GM12878 (cell line): ENCODE measurements at regions not wholly inside any gene's neighbourhood (a gene's known extent, or its start where the extent isn't known, plus 50 kb on each side); places are given as distances from the start of the nearest gene placed in this dataset.

Experiments used
- ATAC-seq: fragments of 200-7000 bp; cut with Tn5 transposase; 3 replicates; pipeline ENCODE4 v1.9.1; 2020; ENCODE audit warnings: mild to moderate bottlenecking, moderate library complexity
- BruUV-seq: library from RNA; stranded (reverse); fragments of 400-500 nt; replicated peaks from 2 replicates; lab custom pipeline; 2021; lab: Mats Ljungman, UMichigan
- CTCF ChIA-PET: fragments of 300-600 bp; sonication (Branson Sonifier 250); formaldehyde crosslinking; extraction: SDS; loops from one replicate; lab custom pipeline; 2021; ENCODE audit warnings: inconsistent platforms; lab: Yijun Ruan, JAX
- POLR2A ChIA-PET: fragments of 350-600 bp; formaldehyde crosslinking; extraction: SDS; loops from one replicate; lab custom pipeline; 2021; ENCODE audit warnings: inconsistent platforms; lab: Charles Lee
- RAD21 ChIA-PET: fragments of 300-600 bp; sonication (Branson Sonifier 250); formaldehyde crosslinking; loops from one replicate; lab custom pipeline; 2023; ENCODE audit warnings: antibody characterized with exemption; ENCODE audit not compliant: unreplicated experiment; lab: Charles Lee
- SMC1A ChIA-PET: fragments of 300-600 bp; sonication (Branson Sonifier 250); formaldehyde crosslinking; loops from one replicate; lab custom pipeline; 2023; ENCODE audit not compliant: unreplicated experiment, uncharacterized antibody; lab: Charles Lee
- DNase-seq: peaks from one replicate; pipeline ENCODE4 v3.0.0-alpha.2; 2011; ENCODE audit warnings: low read depth, low spot score
- FAIRE-seq: peaks from 3 replicates; lab custom pipeline; 2011; peaks lifted over from hg19 to GRCh38; lab: Jason Lieb, UNC
- H2AFZ ChIP-seq: 2 replicates; pipeline ENCODE4 v1.6.0; 2011; ENCODE audit warnings: low read depth, low read length, control low read depth; ENCODE audit not compliant: control insufficient read depth
- H3K27ac ChIP-seq: 2 replicates; pipeline ENCODE4 v1.5.1; 2011; ENCODE audit warnings: control low read depth; ENCODE audit not compliant: control insufficient read depth, insufficient read depth
- H3K27me3 ChIP-seq, 2 experiments: replicated peaks in 1 of 2; 2 replicates each; pipeline versions ENCODE4 v1.6.0 to v1.6.1; 2011; ENCODE audit warnings: low read length in 1 of 2; ENCODE audit not compliant: control insufficient read depth in 2 of 2, insufficient read depth in 2 of 2
- H3K36me3 ChIP-seq, 2 experiments: 2 replicates each; pipeline ENCODE4 v1.5.1; 2011; ENCODE audit warnings: low read length in 1 of 2; ENCODE audit not compliant: control insufficient read depth in 2 of 2, insufficient read depth in 2 of 2
- H3K4me1 ChIP-seq: 2 replicates; pipeline ENCODE4 v1.6.1; 2011; ENCODE audit warnings: mild to moderate bottlenecking, low read length, moderate library complexity, mixed read lengths; ENCODE audit not compliant: control insufficient read depth, insufficient read depth
- H3K4me2 ChIP-seq: 2 replicates; pipeline ENCODE4 v1.6.0; 2011; ENCODE audit warnings: control low read depth; ENCODE audit not compliant: control insufficient read depth, insufficient read depth
- H3K4me3 ChIP-seq: fragments of 200-600 bp; sonication (generic); 2 replicates; pipeline ENCODE4 v1.5.1; 2016
- H3K79me2 ChIP-seq: 2 replicates; pipeline ENCODE4 v1.6.0; 2011; ENCODE audit warnings: low read length; ENCODE audit not compliant: control insufficient read depth, insufficient read depth
- H3K9ac ChIP-seq: 2 replicates; pipeline ENCODE4 v1.8.0; 2011; ENCODE audit warnings: low read length, control low read depth, mixed read lengths; ENCODE audit not compliant: control insufficient read depth, insufficient read depth
- H3K9me3 ChIP-seq: replicated peaks from 3 replicates; pipeline ENCODE4 v1.5.1; 2011; ENCODE audit warnings: mild to moderate bottlenecking, low read length; ENCODE audit not compliant: control insufficient read depth, insufficient read depth
- H4K20me1 ChIP-seq: 2 replicates; pipeline ENCODE4 v1.6.0; 2011; ENCODE audit not compliant: control insufficient read depth, insufficient read depth
- ASH2L ChIP-seq: fragments of 300-600, 200-600 bp; sonication (generic); IDR thresholded peaks from 2 replicates; pipeline ENCODE4 v1.6.1; 2017; ENCODE audit warnings: low read depth, mild to moderate bottlenecking, borderline replicate concordance
- BACH1 ChIP-seq: fragments of 450-650 bp; IDR thresholded peaks from 2 replicates; pipeline ENCODE4 v1.6.1; 2017; ENCODE audit warnings: mild to moderate bottlenecking, borderline replicate concordance
- CTCF ChIP-seq, 3 experiments: IDR thresholded peaks in 2 of 3; conservative IDR thresholded peaks in 1 of 3; 2 replicates each; pipeline ENCODE4 v1.5.1; 2011; ENCODE audit warnings: low read depth in 3 of 3, low read length in 3 of 3, mild to moderate bottlenecking in 3 of 3, control low read depth in 2 of 3, moderate library complexity in 2 of 3, inconsistent platforms in 1 of 3, mixed read lengths in 1 of 3; ENCODE audit not compliant: control insufficient read depth in 2 of 3, insufficient read depth in 1 of 3; ENCODE audit errors: extremely low read depth in 1 of 3
- E4F1 ChIP-seq: fragments of 450-650 bp; IDR thresholded peaks from 2 replicates; pipeline ENCODE4 v1.6.1; 2018; ENCODE audit warnings: borderline replicate concordance, mild to moderate bottlenecking; ENCODE audit not compliant: partially characterized antibody
- HDGF ChIP-seq: fragments of 450-650 bp; IDR thresholded peaks from 2 replicates; pipeline ENCODE4 v1.6.1; 2016; ENCODE audit warnings: antibody characterized with exemption
- SMARCA5 ChIP-seq: fragments of 450-650 bp; IDR thresholded peaks from 2 replicates; pipeline ENCODE4 v1.6.1; 2017; ENCODE audit warnings: mild to moderate bottlenecking
- WRNIP1 ChIP-seq: IDR thresholded peaks from 2 replicates; pipeline ENCODE4 v1.6.1; 2011; ENCODE audit warnings: low read depth, low read length, improper control_type of control experiment, borderline replicate concordance
- YBX1 ChIP-seq: fragments of 450-650 bp; IDR thresholded peaks from 2 replicates; pipeline ENCODE4 v1.6.1; 2016; ENCODE audit warnings: antibody characterized with exemption
- WGBS: methylation state at CpG from one replicate; pipeline ENCODE4 v1.1.6; 2016; ENCODE audit warnings: low lambda C conversion rate; ENCODE audit not compliant: insufficient replicate concordance, insufficient coverage; ENCODE audit errors: missing lambda C conversion rate; 5-methylcytosine and 5-hydroxymethylcytosine counted together
- in situ Hi-C: fragments of 300-500 bp; cut with MboI; formaldehyde crosslinking; loops from 9 replicates; pipeline ENCODE4 v1.14.3; 2018; ENCODE audit warnings: mixed read lengths
- intact Hi-C: fragments of 100-400 bp; cut with micrococcal nuclease; formaldehyde crosslinking; loops from one replicate; pipeline ENCODE4 v1.14.2; 2022; ENCODE audit not compliant: unreplicated experiment
- TF ChIP-seq, protein P1 (sequence below): IDR thresholded peaks from 2 replicates; pipeline ENCODE4 v1.6.1; 2012; ENCODE audit warnings: improper control_type of control experiment, low read depth, low read length; ENCODE audit not compliant: insufficient replicate concordance

DNA sequence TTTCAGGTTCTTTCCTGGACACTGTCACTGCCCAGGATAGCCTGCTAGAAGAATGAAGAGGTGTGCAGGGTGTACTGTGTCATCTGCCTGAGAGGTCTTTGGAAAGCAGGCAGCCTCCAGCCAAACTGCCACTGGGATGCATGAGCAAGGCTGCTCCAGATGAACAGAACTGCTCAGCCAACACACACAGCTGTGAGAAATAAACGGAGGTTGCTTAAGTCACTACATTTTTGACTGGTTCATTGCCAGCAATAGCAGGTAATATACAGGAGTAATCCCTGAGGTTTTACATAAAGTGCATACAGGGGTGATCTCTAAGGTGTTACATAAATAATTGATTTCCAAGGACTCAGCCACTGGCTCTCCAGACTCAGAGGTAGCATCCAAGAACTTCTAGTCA, 516.9 kb downstream of the BRINP3 start:
- ChIA-PET CTCF (no interaction called here), RAD21 (no interaction called here), POLR2A (no interaction called here)
- Histone ChIP-seq H3K4me2 (no peak overlapping the region), H3K4me1 (no peaks in the 10 kb centered on the region), H3K79me2 (no peaks in the 10 kb centered on the region), H3K4me3 (no peak overlapping the region), H3K36me3 (no peaks in the 10 kb centered on the region), H3K9ac (no peak overlapping the region)
- WGBS = 0% methylated on average over 1 of the region's 1 CpG
- ATAC-seq (no peak), FAIRE-seq (no peak)
- BruUV-seq = no TSS peak
- TF ChIP-seq SMARCA5 (no peak), HDGF (no peak), BACH1 (no peak)
- TF ChIP-seq, all 136 proteins: peak for 0
- DNase-seq = no peak
- Histone ChIP-seq H3K27me3 (no peaks in the 10 kb centered on the region), H4K20me1 (no peaks in the 10 kb centered on the region), H2AFZ (no peak overlapping the region), H3K9me3 (no peaks in the 10 kb centered on the region), H3K27ac (no peak overlapping the region)
- SMC1A ChIA-PET = no interaction called here
- intact Hi-C loops (no loop called here), in situ Hi-C loops (no loop called here)

DNA sequence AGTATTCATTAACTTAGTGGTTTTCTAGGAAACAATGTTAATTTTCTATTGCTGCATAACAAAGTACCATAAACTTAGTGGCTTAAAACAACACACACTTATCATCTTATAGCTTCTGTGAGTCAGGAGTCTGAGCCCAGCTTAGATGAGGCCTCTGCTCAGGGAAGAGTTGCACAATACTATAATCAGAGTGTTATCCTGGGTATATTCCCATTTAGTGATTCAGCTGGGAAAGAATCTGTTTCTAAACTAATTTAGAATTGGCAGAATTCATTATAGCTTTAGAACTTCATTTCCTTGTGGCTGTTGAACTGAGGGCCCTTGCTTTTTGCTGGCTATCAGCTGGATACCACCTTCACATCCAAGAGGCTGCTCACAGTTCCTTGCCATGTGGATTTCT, 515.5 kb downstream of the BRINP3 start:
- no peak for TF ChIP-seq E4F1
- TF ChIP-seq ASH2L = no peak
- no peak for TF ChIP-seq CTCF (IDR thresholded peaks at IDR 0.05 in 2 of 3, conservative IDR thresholded peaks at IDR 0.05 in 1 of 3; ENCODE audit: control insufficient read depth in 2 of 3, extremely low read depth in 1 of 3, insufficient read depth in 1 of 3, low read depth in 3 of 3, low read length in 3 of 3)
- no peak for TF ChIP-seq WRNIP1
- no peak for TF ChIP-seq YBX1
- TF ChIP-seq, protein P1, sequence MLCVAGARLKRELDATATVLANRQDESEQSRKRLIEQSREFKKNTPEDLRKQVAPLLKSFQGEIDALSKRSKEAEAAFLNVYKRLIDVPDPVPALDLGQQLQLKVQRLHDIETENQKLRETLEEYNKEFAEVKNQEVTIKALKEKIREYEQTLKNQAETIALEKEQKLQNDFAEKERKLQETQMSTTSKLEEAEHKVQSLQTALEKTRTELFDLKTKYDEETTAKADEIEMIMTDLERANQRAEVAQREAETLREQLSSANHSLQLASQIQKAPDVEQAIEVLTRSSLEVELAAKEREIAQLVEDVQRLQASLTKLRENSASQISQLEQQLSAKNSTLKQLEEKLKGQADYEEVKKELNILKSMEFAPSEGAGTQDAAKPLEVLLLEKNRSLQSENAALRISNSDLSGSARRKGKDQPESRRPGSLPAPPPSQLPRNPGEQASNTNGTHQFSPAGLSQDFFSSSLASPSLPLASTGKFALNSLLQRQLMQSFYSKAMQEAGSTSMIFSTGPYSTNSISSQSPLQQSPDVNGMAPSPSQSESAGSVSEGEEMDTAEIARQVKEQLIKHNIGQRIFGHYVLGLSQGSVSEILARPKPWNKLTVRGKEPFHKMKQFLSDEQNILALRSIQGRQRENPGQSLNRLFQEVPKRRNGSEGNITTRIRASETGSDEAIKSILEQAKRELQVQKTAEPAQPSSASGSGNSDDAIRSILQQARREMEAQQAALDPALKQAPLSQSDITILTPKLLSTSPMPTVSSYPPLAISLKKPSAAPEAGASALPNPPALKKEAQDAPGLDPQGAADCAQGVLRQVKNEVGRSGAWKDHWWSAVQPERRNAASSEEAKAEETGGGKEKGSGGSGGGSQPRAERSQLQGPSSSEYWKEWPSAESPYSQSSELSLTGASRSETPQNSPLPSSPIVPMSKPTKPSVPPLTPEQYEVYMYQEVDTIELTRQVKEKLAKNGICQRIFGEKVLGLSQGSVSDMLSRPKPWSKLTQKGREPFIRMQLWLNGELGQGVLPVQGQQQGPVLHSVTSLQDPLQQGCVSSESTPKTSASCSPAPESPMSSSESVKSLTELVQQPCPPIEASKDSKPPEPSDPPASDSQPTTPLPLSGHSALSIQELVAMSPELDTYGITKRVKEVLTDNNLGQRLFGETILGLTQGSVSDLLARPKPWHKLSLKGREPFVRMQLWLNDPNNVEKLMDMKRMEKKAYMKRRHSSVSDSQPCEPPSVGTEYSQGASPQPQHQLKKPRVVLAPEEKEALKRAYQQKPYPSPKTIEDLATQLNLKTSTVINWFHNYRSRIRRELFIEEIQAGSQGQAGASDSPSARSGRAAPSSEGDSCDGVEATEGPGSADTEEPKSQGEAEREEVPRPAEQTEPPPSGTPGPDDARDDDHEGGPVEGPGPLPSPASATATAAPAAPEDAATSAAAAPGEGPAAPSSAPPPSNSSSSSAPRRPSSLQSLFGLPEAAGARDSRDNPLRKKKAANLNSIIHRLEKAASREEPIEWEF = no peak
- Histone ChIP-seq H3K9ac (no peak overlapping the region), H3K4me3 (no peak overlapping the region), H4K20me1 (no peaks in the 10 kb centered on the region), H3K79me2 (no peaks in the 10 kb centered on the region), H2AFZ (no peak overlapping the region), H3K27me3 (no peaks in the 10 kb centered on the region), H3K4me1 (no peaks in the 10 kb centered on the region), H3K36me3 (no peaks in the 10 kb centered on the region), H3K4me2 (no peak overlapping the region), H3K27ac (no peak overlapping the region), H3K9me3 (no peaks in the 10 kb centered on the region)
- no peak for FAIRE-seq
- DNase-seq = no peak
- POLR2A ChIA-PET = no interaction called here
- SMC1A ChIA-PET = no interaction called here
- intact Hi-C loops = no loop called here
- RAD21 ChIA-PET = no interaction called here
- in situ Hi-C loops = no loop called here
- CTCF ChIA-PET = interaction anchor here (1.3 kb wide), 1 partner anchor 9 kb away, joined by 4 read pairs; no protein-coding TSS in a partner anchor
- no TSS peak for BruUV-seq
- ATAC-seq = no peak
